GM23338 (cell line): ENCODE measurements at regions not wholly inside any gene's neighbourhood (a gene's known extent, or its start where the extent isn't known, plus 50 kb on each side); places are given as distances from the start of the nearest gene placed in this dataset.

Experiments used
- ATAC-seq: fragments of 200-7000 bp; cut with Tn5 transposase; 3 replicates; pipeline ENCODE4 v1.9.1; 2020
- DNase-seq: peaks from one replicate; pipeline ENCODE4 v3.0.0-alpha.2; 2015; ENCODE audit warnings: low spot score
- H2AFZ ChIP-seq: fragments of 200-600 bp; sonication (generic); 2 replicates; pipeline ENCODE4 v1.8.0; 2016; ENCODE audit warnings: antibody characterized with exemption, mild to moderate bottlenecking, moderate library complexity
- H3F3A ChIP-seq: fragments of 200-600 bp; sonication (generic); replicated peaks from 2 replicates; pipeline ENCODE4 v1.8.0; 2017; ENCODE audit warnings: antibody characterized with exemption, mixed run types, low read depth
- H3K27ac ChIP-seq: fragments of 200-600 bp; sonication (generic); 2 replicates; pipeline ENCODE4 v1.6.1; 2016; ENCODE audit warnings: low read depth
- H3K27me3 ChIP-seq: fragments of 200-600 bp; sonication (generic); 2 replicates; pipeline ENCODE4 v1.8.0; 2016; ENCODE audit warnings: mild to moderate bottlenecking, mixed run types, moderate library complexity; ENCODE audit not compliant: insufficient read depth
- H3K36me3 ChIP-seq: fragments of 200-600 bp; sonication (generic); 2 replicates; pipeline ENCODE4 v1.8.0; 2016; ENCODE audit warnings: mild to moderate bottlenecking; ENCODE audit not compliant: insufficient read depth
- H3K4me1 ChIP-seq: fragments of 200-600 bp; sonication (generic); 2 replicates; pipeline ENCODE4 v1.8.0; 2016; ENCODE audit warnings: mild to moderate bottlenecking, moderate library complexity; ENCODE audit not compliant: insufficient read depth
- H3K4me2 ChIP-seq: fragments of 200-600 bp; sonication (generic); 2 replicates; pipeline ENCODE4 v1.7.1; 2017; ENCODE audit warnings: mixed run types
- H3K4me3 ChIP-seq: fragments of 200-600 bp; sonication (generic); 2 replicates; pipeline ENCODE4 v1.6.1; 2016; ENCODE audit warnings: mixed run types
- H3K79me2 ChIP-seq: fragments of 200-600 bp; sonication (generic); replicated peaks from 2 replicates; pipeline ENCODE4 v1.8.0; 2017; ENCODE audit warnings: mild to moderate bottlenecking; ENCODE audit not compliant: insufficient read depth
- H3K9me2 ChIP-seq: fragments of 200-600 bp; sonication (generic); 2 replicates; pipeline ENCODE4 v1.8.0; 2017; ENCODE audit not compliant: insufficient read depth
- H4K20me1 ChIP-seq: fragments of 200-600 bp; sonication (generic); replicated peaks from 2 replicates; pipeline ENCODE4 v1.8.0; 2017; ENCODE audit warnings: mild to moderate bottlenecking; ENCODE audit not compliant: insufficient read depth
- H3K27ac Mint-ChIP-seq: 2 replicates; pipeline ENCODE4 v1.8.0; 2020; ENCODE audit warnings: inconsistent platforms, mild to moderate bottlenecking, moderate library complexity, mixed read lengths
- H3K27me3 Mint-ChIP-seq: 3 replicates; pipeline ENCODE4 v1.8.0; 2022; ENCODE audit warnings: low read depth, mild to moderate bottlenecking, moderate library complexity, mixed read lengths, inconsistent platforms; ENCODE audit not compliant: insufficient read depth, poor library complexity
- H3K36me3 Mint-ChIP-seq: 3 replicates; pipeline ENCODE4 v1.8.0; 2021; ENCODE audit warnings: low read depth, mild to moderate bottlenecking, inconsistent platforms, moderate library complexity, mixed read lengths
- H3K4me1 Mint-ChIP-seq: 3 replicates; pipeline ENCODE4 v1.8.0; 2020; ENCODE audit warnings: mild to moderate bottlenecking, inconsistent platforms, mixed read lengths
- H3K4me3 Mint-ChIP-seq: 3 replicates; pipeline ENCODE4 v1.8.0; 2021; ENCODE audit warnings: moderate library complexity, mild to moderate bottlenecking, inconsistent platforms, mixed read lengths
- H3K9me3 Mint-ChIP-seq: 3 replicates; pipeline ENCODE4 v1.8.0; 2020; ENCODE audit warnings: moderate library complexity, mild to moderate bottlenecking, inconsistent platforms, mixed read lengths
- CREB1 ChIP-seq: fragments of 250-450 bp; sonication (Bioruptor Pico); IDR thresholded peaks from 2 replicates; pipeline ENCODE4 v1.5.0; 2020; ENCODE audit warnings: low read depth, mild to moderate bottlenecking, moderate library complexity
- EZH2 ChIP-seq: fragments of 200-600 bp; sonication (generic); IDR thresholded peaks from one replicate; pipeline ENCODE4 v1.8.0; 2017; ENCODE audit warnings: antibody characterized with exemption, mild to moderate bottlenecking, low read depth; ENCODE audit not compliant: unreplicated experiment
- EZH2phosphoT487 ChIP-seq: fragments of 200-600 bp; sonication (generic); IDR thresholded peaks from one replicate; pipeline ENCODE4 v1.8.1; 2018; ENCODE audit warnings: antibody characterized with exemption; ENCODE audit not compliant: unreplicated experiment
- JUNB ChIP-seq: IDR thresholded peaks from one replicate; pipeline ENCODE4 v1.6.1; 2016; ENCODE audit warnings: antibody characterized with exemption; ENCODE audit not compliant: unreplicated experiment
- NANOG ChIP-seq: IDR thresholded peaks from 2 replicates; pipeline ENCODE4 v1.6.1; 2016; ENCODE audit warnings: antibody characterized with exemption, borderline replicate concordance
- POLR2AphosphoS5 ChIP-seq: IDR thresholded peaks from 2 replicates; pipeline ENCODE4 v1.6.1; 2016; ENCODE audit warnings: antibody characterized with exemption, low read depth
- STAT1 ChIP-seq: IDR thresholded peaks from one replicate; pipeline ENCODE4 v1.6.1; 2016; ENCODE audit warnings: antibody characterized with exemption; ENCODE audit not compliant: unreplicated experiment
- ZNF114 ChIP-seq: fragments of 250-450 bp; sonication (Bioruptor Pico); IDR thresholded peaks from 2 replicates; pipeline ENCODE4 v1.5.0; 2020; ENCODE audit warnings: mild to moderate bottlenecking, moderate library complexity
- ZNF331 ChIP-seq: fragments of 250-450 bp; sonication (Bioruptor Pico); IDR thresholded peaks from 2 replicates; pipeline ENCODE4 v1.5.0; 2020; ENCODE audit warnings: low read depth, mild to moderate bottlenecking, moderate library complexity
- TF ChIP-seq, protein P1 (sequence below), 2 experiments: fragments of 200-600 bp in 1 of 2; sonication (generic) in 1 of 2; conservative IDR thresholded peaks; 2 replicates each; pipeline versions ENCODE4 v1.5.1 to v1.6.1; 2016 to 2017; ENCODE audit warnings: antibody characterized with exemption in 2 of 2, low read depth in 2 of 2, mild to moderate bottlenecking in 2 of 2, moderate library complexity in 1 of 2
- TF ChIP-seq, protein P2 (sequence below): IDR thresholded peaks from one replicate; pipeline ENCODE4 v1.6.1; 2018; ENCODE audit warnings: antibody characterized with exemption; ENCODE audit not compliant: unreplicated experiment
- TF ChIP-seq, protein P3 (sequence below): IDR thresholded peaks from 2 replicates; pipeline ENCODE4 v1.6.1; 2016; ENCODE audit warnings: antibody characterized with exemption
- TF ChIP-seq, protein P4 (sequence below): fragments of 250-450 bp; sonication (Bioruptor Pico); IDR thresholded peaks from 2 replicates; pipeline ENCODE4 v1.5.0; 2020; ENCODE audit warnings: mild to moderate bottlenecking, moderate library complexity

DNA sequence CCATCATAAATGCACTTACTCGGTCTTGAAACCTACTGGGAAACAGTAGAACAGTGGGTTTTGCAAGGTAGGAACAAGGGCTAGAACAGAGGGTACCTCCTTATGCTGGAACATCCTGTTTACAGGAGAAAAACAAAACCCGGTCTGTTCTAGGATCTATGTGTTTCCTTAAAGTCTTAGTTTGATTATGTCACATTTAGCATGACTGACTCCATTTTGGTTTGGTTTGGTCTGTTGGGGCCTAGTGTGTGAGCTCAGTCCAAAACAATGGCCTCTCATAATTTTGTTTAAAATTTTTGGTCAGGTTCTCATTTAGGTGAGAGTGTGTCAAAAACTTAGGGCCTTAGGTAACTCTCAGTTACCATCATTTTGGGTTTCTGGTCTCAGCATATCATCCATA, 96.3 kb upstream of the TRIM24 start:
- Histone ChIP-seq H3K36me3 (no peaks in the 10 kb centered on the region; the same call in 1 of the 2 replicates), H3K4me2 (no peak overlapping the region), H3K27me3 (no peaks in the 10 kb centered on the region), H3K4me3 (no peak overlapping the region), H3F3A (no peaks in the 10 kb centered on the region), H2AFZ (peak overlapping the region; percentile 21; the same call in 1 of the 2 replicates), H4K20me1 (no peaks in the 10 kb centered on the region), H3K9me2 (peaks cover 9% of the 10 kb centered on the region; the same call in 1 of the 2 replicates), H3K4me1 (no peaks in the 10 kb centered on the region), H3K27ac (no peak overlapping the region), H3K79me2 (no peaks in the 10 kb centered on the region)
- H3K9me3 Mint-ChIP-seq, result no peaks in the 10 kb centered on the region; the same call in 2 of the 3 replicates
- 0 out of 3 replicates have a peak, but pooled peaks cover 2% of the 10 kb centered on the region for H3K4me1 Mint-ChIP-seq
- H3K4me3 Mint-ChIP-seq, result no peak overlapping the region
- no peak for TF ChIP-seq EZH2phosphoT487
- no peak for TF ChIP-seq POLR2AphosphoS5
- TF ChIP-seq, protein P1, sequence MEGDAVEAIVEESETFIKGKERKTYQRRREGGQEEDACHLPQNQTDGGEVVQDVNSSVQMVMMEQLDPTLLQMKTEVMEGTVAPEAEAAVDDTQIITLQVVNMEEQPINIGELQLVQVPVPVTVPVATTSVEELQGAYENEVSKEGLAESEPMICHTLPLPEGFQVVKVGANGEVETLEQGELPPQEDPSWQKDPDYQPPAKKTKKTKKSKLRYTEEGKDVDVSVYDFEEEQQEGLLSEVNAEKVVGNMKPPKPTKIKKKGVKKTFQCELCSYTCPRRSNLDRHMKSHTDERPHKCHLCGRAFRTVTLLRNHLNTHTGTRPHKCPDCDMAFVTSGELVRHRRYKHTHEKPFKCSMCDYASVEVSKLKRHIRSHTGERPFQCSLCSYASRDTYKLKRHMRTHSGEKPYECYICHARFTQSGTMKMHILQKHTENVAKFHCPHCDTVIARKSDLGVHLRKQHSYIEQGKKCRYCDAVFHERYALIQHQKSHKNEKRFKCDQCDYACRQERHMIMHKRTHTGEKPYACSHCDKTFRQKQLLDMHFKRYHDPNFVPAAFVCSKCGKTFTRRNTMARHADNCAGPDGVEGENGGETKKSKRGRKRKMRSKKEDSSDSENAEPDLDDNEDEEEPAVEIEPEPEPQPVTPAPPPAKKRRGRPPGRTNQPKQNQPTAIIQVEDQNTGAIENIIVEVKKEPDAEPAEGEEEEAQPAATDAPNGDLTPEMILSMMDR (conservative IDR thresholded peaks at IDR 0.05; ENCODE audit: low read depth in 2 of 2), result no peak
- no peak for TF ChIP-seq STAT1
- TF ChIP-seq NANOG, result no peak
- TF ChIP-seq, protein P2, sequence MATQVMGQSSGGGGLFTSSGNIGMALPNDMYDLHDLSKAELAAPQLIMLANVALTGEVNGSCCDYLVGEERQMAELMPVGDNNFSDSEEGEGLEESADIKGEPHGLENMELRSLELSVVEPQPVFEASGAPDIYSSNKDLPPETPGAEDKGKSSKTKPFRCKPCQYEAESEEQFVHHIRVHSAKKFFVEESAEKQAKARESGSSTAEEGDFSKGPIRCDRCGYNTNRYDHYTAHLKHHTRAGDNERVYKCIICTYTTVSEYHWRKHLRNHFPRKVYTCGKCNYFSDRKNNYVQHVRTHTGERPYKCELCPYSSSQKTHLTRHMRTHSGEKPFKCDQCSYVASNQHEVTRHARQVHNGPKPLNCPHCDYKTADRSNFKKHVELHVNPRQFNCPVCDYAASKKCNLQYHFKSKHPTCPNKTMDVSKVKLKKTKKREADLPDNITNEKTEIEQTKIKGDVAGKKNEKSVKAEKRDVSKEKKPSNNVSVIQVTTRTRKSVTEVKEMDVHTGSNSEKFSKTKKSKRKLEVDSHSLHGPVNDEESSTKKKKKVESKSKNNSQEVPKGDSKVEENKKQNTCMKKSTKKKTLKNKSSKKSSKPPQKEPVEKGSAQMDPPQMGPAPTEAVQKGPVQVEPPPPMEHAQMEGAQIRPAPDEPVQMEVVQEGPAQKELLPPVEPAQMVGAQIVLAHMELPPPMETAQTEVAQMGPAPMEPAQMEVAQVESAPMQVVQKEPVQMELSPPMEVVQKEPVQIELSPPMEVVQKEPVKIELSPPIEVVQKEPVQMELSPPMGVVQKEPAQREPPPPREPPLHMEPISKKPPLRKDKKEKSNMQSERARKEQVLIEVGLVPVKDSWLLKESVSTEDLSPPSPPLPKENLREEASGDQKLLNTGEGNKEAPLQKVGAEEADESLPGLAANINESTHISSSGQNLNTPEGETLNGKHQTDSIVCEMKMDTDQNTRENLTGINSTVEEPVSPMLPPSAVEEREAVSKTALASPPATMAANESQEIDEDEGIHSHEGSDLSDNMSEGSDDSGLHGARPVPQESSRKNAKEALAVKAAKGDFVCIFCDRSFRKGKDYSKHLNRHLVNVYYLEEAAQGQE, result no peak
- no peak for TF ChIP-seq CREB1 (CRISPR knock-in tag)
- TF ChIP-seq, protein P3, sequence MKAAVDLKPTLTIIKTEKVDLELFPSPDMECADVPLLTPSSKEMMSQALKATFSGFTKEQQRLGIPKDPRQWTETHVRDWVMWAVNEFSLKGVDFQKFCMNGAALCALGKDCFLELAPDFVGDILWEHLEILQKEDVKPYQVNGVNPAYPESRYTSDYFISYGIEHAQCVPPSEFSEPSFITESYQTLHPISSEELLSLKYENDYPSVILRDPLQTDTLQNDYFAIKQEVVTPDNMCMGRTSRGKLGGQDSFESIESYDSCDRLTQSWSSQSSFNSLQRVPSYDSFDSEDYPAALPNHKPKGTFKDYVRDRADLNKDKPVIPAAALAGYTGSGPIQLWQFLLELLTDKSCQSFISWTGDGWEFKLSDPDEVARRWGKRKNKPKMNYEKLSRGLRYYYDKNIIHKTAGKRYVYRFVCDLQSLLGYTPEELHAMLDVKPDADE, result no peak
- no peak for TF ChIP-seq JUNB
- no peak for TF ChIP-seq EZH2
- TF ChIP-seq ZNF331 (CRISPR knock-in tag), result no peak
- no peak for TF ChIP-seq ZNF114 (CRISPR knock-in tag)
- TF ChIP-seq, protein P4, sequence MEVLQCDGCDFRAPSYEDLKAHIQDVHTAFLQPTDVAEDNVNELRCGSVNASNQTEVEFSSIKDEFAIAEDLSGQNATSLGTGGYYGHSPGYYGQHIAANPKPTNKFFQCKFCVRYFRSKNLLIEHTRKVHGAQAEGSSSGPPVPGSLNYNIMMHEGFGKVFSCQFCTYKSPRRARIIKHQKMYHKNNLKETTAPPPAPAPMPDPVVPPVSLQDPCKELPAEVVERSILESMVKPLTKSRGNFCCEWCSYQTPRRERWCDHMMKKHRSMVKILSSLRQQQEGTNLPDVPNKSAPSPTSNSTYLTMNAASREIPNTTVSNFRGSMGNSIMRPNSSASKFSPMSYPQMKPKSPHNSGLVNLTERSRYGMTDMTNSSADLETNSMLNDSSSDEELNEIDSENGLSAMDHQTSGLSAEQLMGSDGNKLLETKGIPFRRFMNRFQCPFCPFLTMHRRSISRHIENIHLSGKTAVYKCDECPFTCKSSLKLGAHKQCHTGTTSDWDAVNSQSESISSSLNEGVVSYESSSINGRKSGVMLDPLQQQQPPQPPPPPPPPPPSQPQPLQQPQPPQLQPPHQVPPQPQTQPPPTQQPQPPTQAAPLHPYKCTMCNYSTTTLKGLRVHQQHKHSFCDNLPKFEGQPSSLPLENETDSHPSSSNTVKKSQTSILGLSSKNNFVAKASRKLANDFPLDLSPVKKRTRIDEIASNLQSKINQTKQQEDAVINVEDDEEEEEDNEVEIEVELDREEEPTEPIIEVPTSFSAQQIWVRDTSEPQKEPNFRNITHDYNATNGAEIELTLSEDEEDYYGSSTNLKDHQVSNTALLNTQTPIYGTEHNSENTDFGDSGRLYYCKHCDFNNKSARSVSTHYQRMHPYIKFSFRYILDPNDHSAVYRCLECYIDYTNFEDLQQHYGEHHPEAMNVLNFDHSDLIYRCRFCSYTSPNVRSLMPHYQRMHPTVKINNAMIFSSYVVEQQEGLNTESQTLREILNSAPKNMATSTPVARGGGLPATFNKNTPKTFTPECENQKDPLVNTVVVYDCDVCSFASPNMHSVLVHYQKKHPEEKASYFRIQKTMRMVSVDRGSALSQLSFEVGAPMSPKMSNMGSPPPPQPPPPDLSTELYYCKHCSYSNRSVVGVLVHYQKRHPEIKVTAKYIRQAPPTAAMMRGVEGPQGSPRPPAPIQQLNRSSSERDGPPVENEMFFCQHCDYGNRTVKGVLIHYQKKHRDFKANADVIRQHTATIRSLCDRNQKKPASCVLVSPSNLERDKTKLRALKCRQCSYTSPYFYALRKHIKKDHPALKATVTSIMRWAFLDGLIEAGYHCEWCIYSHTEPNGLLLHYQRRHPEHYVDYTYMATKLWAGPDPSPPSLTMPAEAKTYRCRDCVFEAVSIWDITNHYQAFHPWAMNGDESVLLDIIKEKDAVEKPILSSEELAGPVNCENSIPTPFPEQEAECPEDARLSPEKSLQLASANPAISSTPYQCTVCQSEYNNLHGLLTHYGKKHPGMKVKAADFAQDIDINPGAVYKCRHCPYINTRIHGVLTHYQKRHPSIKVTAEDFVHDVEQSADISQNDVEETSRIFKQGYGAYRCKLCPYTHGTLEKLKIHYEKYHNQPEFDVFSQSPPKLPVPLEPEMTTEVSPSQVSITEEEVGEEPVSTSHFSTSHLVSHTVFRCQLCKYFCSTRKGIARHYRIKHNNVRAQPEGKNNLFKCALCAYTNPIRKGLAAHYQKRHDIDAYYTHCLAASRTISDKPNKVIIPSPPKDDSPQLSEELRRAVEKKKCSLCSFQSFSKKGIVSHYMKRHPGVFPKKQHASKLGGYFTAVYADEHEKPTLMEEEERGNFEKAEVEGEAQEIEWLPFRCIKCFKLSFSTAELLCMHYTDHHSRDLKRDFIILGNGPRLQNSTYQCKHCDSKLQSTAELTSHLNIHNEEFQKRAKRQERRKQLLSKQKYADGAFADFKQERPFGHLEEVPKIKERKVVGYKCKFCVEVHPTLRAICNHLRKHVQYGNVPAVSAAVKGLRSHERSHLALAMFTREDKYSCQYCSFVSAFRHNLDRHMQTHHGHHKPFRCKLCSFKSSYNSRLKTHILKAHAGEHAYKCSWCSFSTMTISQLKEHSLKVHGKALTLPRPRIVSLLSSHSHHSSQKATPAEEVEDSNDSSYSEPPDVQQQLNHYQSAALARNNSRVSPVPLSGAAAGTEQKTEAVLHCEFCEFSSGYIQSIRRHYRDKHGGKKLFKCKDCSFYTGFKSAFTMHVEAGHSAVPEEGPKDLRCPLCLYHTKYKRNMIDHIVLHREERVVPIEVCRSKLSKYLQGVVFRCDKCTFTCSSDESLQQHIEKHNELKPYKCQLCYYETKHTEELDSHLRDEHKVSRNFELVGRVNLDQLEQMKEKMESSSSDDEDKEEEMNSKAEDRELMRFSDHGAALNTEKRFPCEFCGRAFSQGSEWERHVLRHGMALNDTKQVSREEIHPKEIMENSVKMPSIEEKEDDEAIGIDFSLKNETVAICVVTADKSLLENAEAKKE (CRISPR knock-in tag), result no peak
- H3K27me3 Mint-ChIP-seq, result no peaks in the 10 kb centered on the region
- no peak for ATAC-seq
- no peak for DNase-seq
- no peaks in the 10 kb centered on the region; the same call in 1 of the 3 replicates for H3K36me3 Mint-ChIP-seq
- H3K27ac Mint-ChIP-seq, result no peak overlapping the region
